ENCODE measurements at regions not wholly inside any gene's neighbourhood (a gene's known extent, or its start where the extent isn't known, plus 50 kb on each side); places are given as distances from the start of the nearest gene placed in this dataset.
"Not testable (repeated sequence)": the region's sequence is repeated elsewhere in the genome, so short reads cannot be mapped to it uniquely, and the experiment has no call there.

DNA sequence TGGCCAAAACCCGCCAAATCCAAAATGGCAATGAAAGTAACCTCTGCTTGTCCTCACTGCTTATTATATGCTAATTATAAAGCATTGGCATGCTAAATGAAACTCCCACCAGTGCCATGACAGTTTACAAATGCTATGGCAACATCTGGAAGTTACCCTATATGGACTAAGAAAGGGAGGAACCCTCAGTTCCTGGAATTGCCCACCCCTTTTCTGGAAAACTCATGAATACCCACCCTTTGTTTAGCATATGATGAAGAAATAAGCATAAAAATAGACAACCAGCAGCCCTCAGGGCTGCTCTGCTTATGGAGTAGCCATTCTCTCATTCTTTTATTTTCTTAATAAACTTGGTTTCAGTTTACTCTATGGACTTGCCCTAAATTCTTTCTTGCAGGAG lies 269.8 kb downstream of the OLFM4 start:
- TF ChIP-seq, protein P1, sequence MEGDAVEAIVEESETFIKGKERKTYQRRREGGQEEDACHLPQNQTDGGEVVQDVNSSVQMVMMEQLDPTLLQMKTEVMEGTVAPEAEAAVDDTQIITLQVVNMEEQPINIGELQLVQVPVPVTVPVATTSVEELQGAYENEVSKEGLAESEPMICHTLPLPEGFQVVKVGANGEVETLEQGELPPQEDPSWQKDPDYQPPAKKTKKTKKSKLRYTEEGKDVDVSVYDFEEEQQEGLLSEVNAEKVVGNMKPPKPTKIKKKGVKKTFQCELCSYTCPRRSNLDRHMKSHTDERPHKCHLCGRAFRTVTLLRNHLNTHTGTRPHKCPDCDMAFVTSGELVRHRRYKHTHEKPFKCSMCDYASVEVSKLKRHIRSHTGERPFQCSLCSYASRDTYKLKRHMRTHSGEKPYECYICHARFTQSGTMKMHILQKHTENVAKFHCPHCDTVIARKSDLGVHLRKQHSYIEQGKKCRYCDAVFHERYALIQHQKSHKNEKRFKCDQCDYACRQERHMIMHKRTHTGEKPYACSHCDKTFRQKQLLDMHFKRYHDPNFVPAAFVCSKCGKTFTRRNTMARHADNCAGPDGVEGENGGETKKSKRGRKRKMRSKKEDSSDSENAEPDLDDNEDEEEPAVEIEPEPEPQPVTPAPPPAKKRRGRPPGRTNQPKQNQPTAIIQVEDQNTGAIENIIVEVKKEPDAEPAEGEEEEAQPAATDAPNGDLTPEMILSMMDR (IDR thresholded peaks at IDR 0.05) = no peak
- no peak for TF ChIP-seq POLR2A (IDR thresholded peaks at IDR 0.05)
- no peaks in the 10 kb centered on the region for H3K9me3 ChIP-seq
- H3K4me1 ChIP-seq = no peaks in the 10 kb centered on the region
- H3K4me3 ChIP-seq = no peak overlapping the region
- H3K36me3 ChIP-seq = no peaks in the 10 kb centered on the region
- intact Hi-C loops (cut with DNase I) = no loop called here
- no peak for DNase-seq
- no peak overlapping the region for H3K27ac ChIP-seq
- H3K27me3 ChIP-seq = no peaks in the 10 kb centered on the region
- 94 to 95% methylated on average over 1 of the region's 1 CpG for WGBS, 2 donors

DNA sequence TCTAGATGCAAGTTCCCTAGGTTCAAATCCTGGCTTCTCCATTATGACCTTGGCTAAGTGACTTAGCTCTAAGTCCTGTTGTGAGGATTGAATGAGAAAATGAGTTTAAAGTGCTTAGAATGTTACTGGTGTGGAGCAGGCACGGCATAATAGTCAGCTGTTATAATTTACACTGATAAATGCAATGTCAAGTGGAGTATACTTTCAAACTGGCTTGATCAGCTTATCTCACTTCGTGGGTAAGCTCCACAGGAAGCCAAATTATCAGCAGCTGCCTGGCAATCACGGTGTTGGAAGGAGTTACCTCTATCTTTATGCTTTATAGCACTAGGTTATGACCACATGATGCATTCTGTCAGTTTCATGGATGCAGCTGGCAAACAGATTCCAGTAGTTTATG lies 272.8 kb downstream of the OLFM4 start:
- no peaks in the 10 kb centered on the region for H3K4me1 ChIP-seq
- no peak overlapping the region for H3K4me3 ChIP-seq
- intact Hi-C loops (cut with DNase I) = no loop called here
- H3K27ac ChIP-seq = no peak overlapping the region
- DNase-seq = no peak
- no peaks in the 10 kb centered on the region for H3K36me3 ChIP-seq
- no peaks in the 10 kb centered on the region for H3K9me3 ChIP-seq
- H3K27me3 ChIP-seq = no peaks in the 10 kb centered on the region
- WGBS, 2 donors = 14 to 17% methylated on average over 3 of the region's 3 CpGs
- TF ChIP-seq POLR2A (IDR thresholded peaks at IDR 0.05) = no peak
- TF ChIP-seq, protein P1 (IDR thresholded peaks at IDR 0.05) = no peak

DNA sequence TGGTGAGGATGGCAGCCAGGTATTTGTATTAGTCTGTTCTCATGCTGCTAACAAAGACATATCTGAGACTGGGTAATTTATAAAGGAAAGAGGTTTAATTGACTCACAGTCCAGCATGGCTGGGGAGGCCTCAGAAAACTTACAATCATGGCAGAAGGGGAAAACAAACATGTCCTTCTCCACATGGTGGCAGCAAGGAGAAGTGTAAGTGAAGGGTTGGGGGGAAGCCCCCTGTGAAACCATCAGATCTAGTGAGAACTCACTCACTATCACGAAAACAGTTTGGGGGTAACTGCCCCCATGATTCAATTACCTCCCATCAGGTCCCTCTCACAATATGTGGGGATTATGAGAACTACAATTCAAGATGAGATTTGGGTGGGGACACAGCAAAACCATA lies 276.8 kb downstream of the OLFM4 start:
- H3K36me3 ChIP-seq; intact Hi-C loops (cut with DNase I); H3K27me3 ChIP-seq; H3K9me3 ChIP-seq; H3K4me1 ChIP-seq; H3K27ac ChIP-seq; H3K4me3 ChIP-seq; DNase-seq: not testable (repeated sequence)
- WGBS, 2 donors = 50 to 80% methylated on average over 1 of the region's 1 CpG

DNA sequence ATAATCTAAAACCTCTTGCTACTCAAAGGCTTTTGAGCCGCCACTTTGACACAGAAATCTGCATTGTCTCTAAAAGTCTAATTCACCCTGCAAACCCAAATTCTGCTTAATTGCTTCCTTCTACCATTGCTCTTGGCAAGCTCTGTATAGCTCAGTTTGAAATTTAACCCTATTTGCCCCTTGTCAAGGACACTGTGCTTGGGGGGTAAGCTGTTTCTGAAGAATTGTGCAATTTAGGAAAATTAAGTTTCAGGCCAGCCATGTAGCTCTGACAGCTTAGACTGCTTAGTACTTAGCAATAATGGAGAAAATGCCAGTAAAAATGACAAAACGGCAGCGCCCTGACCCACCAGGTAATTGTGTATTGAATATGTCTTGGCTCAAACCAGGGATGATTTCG lies 282.2 kb downstream of the OLFM4 start:
- intact Hi-C loops (cut with DNase I) = no loop called here
- no peak overlapping the region for H3K4me3 ChIP-seq
- no peak for TF ChIP-seq POLR2A (IDR thresholded peaks at IDR 0.05)
- TF ChIP-seq, protein P1 (IDR thresholded peaks at IDR 0.05) = no peak
- no peaks in the 10 kb centered on the region for H3K4me1 ChIP-seq
- H3K36me3 ChIP-seq = no peaks in the 10 kb centered on the region
- no peaks in the 10 kb centered on the region for H3K27me3 ChIP-seq
- no peak overlapping the region for H3K27ac ChIP-seq
- no peak for DNase-seq
- no peaks in the 10 kb centered on the region for H3K9me3 ChIP-seq
- WGBS, 2 donors = 80 to 82% methylated on average over 4 of the region's 4 CpGs

DNA sequence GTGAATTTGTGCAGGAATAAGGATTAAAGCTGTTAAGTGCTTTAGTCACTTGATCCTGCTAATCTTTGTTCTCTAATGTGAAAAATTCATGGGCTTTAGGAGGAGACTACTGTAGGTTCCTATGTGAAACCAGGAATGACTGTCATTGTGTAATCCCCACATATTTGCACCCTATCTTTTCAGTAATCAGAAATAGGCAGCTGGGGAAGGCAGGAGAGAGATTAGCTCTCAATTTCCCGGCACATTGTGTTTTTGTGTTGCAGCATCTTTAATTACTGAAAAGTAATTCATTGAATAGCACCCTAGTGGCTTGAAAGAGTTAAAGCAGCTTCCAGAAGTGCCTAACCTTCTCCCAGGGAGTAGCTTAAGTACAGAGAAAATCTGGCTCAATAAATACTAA lies 282.9 kb downstream of the OLFM4 start:
- DNase-seq = no peak
- intact Hi-C loops (cut with DNase I) = no loop called here
- H3K27me3 ChIP-seq = no peaks in the 10 kb centered on the region
- TF ChIP-seq, protein P1 (IDR thresholded peaks at IDR 0.05) = no peak
- TF ChIP-seq POLR2A (IDR thresholded peaks at IDR 0.05) = no peak
- no peak overlapping the region for H3K4me3 ChIP-seq
- H3K36me3 ChIP-seq = no peaks in the 10 kb centered on the region
- no peaks in the 10 kb centered on the region for H3K4me1 ChIP-seq
- no peaks in the 10 kb centered on the region for H3K9me3 ChIP-seq
- WGBS, 2 donors = 14 to 40% methylated on average over 1 of the region's 1 CpG
- H3K27ac ChIP-seq = no peak overlapping the region

DNA sequence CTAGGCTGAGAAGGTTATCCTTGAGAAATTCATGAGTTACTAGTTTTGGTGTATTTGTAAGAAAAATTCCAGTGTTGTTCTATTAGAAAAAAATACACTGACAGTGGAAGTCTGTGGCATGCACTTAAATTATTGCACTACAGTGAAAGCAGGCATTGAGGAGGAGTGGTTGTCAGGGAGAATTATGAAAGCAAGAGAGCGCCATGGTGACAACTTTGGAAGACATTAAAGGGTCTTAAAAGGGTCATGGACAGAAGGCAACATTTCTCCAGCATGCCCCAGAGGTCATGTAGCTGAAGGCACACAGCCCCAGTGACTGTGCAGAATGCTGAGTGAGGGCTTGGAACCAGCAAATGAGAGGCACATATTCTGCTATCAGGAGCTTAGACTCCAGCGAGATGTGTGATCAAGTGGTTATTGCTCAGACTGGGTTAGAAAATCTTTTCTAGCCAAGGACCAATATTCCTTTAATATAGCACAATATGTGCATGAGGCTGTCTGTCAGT lies 292.7 kb downstream of the OLFM4 start:
- no peaks in the 10 kb centered on the region for H3K4me1 ChIP-seq
- WGBS, 2 donors = 62 to 65% methylated on average over 2 of the region's 2 CpGs
- no peaks in the 10 kb centered on the region for H3K27me3 ChIP-seq
- H3K9me3 ChIP-seq = no peaks in the 10 kb centered on the region
- DNase-seq = no peak
- no peaks in the 10 kb centered on the region for H3K36me3 ChIP-seq
- intact Hi-C loops (cut with DNase I) = no loop called here
- no peak overlapping the region for H3K4me3 ChIP-seq
- TF ChIP-seq, protein P1 (IDR thresholded peaks at IDR 0.05) = no peak
- no peak for TF ChIP-seq POLR2A (IDR thresholded peaks at IDR 0.05)
- H3K27ac ChIP-seq = no peak overlapping the region

Data from esophagus squamous epithelium (tissue), 5 donors.